Testis (tissue), 2 donors: ENCODE measurements at regions not wholly inside any gene's neighbourhood (a gene's known extent, or its start where the extent isn't known, plus 50 kb on each side); places are given as distances from the start of the nearest gene placed in this dataset.

Source experiments
- POLR2A ChIP-seq: fragments of 450-650 bp; IDR thresholded peaks from one replicate; pipeline ENCODE4 v1.6.1; 2017; ENCODE audit warnings: antibody characterized with exemption, mild to moderate bottlenecking, moderate library complexity
- TF ChIP-seq, protein P1 (sequence below), 3 experiments: fragments of 450-650 bp in 2 of 3; fragments of 200-600 bp in 1 of 3; sonication (generic) in 1 of 3; IDR thresholded peaks; one replicate each; pipeline ENCODE4 v1.5.1; 2016 to 2019; ENCODE audit warnings: antibody characterized with exemption in 3 of 3, mild to moderate bottlenecking in 2 of 3, moderate library complexity in 1 of 3

DNA sequence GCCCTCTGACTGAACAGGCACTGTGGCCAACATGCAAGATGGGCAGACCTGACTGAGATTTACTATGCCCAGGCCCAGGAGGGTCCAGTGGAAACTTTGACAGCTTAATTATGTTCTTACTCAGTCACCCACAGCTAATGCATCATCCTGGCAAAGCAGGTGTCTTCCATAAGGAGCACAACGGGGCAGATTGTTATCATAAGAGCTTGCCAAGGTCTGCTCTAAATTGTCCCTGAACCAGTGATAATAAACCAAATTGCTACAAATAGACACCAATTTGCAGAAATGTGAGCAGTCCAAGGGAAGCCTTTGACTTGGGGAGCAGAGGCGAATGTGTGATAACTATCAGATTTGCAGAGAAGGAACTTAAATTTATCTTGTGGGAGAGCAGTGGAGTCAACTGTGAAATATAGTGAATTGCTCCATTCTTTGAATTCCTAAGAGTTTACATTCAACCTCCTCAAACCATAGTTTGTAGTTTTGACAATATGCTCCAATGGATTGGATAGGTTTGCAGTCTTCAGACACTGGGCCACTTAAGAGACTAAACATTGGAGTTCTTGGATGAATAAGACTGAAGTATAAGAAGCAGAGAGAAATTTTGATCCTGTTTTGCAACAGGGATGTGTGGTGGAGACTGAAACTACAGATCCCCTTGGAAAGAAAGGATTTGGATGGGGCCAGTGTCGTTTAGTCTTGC lies 494.7 kb downstream of the CCSER2 start:
- no peak for TF ChIP-seq POLR2A
- TF ChIP-seq, protein P1, sequence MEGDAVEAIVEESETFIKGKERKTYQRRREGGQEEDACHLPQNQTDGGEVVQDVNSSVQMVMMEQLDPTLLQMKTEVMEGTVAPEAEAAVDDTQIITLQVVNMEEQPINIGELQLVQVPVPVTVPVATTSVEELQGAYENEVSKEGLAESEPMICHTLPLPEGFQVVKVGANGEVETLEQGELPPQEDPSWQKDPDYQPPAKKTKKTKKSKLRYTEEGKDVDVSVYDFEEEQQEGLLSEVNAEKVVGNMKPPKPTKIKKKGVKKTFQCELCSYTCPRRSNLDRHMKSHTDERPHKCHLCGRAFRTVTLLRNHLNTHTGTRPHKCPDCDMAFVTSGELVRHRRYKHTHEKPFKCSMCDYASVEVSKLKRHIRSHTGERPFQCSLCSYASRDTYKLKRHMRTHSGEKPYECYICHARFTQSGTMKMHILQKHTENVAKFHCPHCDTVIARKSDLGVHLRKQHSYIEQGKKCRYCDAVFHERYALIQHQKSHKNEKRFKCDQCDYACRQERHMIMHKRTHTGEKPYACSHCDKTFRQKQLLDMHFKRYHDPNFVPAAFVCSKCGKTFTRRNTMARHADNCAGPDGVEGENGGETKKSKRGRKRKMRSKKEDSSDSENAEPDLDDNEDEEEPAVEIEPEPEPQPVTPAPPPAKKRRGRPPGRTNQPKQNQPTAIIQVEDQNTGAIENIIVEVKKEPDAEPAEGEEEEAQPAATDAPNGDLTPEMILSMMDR (IDR thresholded peaks at IDR 0.05), result no peak
